ENCODE measurements at regions not wholly inside any gene's neighbourhood (a gene's known extent, or its start where the extent isn't known, plus 50 kb on each side); places are given as distances from the start of the nearest gene placed in this dataset.

DNA sequence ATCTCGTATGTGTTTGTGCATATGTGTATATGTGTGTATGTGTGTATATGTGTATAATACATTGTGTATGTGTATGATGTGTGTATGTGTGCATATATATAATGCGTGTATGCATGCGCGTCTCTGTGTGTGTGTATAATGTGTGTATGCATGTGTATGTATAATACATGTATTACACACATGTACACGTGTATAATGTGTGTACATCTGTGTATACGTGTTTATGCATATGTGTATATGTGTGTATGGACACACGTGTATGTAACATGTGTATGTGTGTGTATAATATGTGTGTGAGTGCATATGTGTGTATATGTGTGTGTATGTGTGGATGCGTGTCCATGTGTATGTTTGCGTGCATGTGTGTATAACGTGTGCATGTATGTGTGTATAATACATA is 433.7 kb upstream of the RBFOX1 start:
- no peak overlapping the region for H3K27ac Mint-ChIP-seq
- H3K27me3 Mint-ChIP-seq (ENCODE audit: low read depth): no peaks in the 10 kb centered on the region
- H3K4me1 Mint-ChIP-seq: no peaks in the 10 kb centered on the region
- TF ChIP-seq, protein P1, sequence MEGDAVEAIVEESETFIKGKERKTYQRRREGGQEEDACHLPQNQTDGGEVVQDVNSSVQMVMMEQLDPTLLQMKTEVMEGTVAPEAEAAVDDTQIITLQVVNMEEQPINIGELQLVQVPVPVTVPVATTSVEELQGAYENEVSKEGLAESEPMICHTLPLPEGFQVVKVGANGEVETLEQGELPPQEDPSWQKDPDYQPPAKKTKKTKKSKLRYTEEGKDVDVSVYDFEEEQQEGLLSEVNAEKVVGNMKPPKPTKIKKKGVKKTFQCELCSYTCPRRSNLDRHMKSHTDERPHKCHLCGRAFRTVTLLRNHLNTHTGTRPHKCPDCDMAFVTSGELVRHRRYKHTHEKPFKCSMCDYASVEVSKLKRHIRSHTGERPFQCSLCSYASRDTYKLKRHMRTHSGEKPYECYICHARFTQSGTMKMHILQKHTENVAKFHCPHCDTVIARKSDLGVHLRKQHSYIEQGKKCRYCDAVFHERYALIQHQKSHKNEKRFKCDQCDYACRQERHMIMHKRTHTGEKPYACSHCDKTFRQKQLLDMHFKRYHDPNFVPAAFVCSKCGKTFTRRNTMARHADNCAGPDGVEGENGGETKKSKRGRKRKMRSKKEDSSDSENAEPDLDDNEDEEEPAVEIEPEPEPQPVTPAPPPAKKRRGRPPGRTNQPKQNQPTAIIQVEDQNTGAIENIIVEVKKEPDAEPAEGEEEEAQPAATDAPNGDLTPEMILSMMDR (IDR thresholded peaks at IDR 0.05; ENCODE audit: unreplicated experiment in 3 of 3): no peak
- no peaks in the 10 kb centered on the region for H3K9me3 Mint-ChIP-seq
- no peaks in the 10 kb centered on the region for H3K36me3 Mint-ChIP-seq (ENCODE audit: low read depth)
- H3K4me3 Mint-ChIP-seq: no peak overlapping the region

DNA sequence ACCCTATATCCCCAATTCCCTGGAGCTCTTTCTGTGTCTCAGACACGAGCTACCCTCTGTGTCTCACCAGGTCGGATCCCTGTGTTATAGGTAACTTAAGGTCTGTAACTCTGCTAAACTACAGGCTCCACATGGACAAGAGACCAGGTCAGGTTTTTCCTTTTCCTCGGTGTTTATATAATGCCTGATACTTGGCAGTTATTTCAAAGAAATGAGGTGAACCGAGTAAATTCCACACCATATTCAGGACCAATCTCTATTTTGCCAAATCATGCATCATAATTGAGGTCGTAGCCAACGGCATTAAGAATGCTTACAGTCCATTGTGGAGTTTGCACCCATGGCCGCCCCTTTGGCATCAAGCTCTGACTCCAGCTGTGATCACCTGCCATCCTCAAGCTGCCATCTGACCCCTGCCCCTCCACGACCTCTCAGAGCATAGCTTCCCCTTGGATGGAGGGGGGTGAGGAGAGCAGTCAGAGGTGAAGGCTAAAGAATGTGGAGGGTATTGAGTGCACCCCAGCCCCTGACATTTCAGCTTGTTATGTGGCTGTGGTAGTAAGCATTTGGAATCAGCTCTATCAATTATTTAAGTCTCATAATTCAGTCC is 434.7 kb upstream of the RBFOX1 start:
- TF ChIP-seq, protein P1 (IDR thresholded peaks at IDR 0.05; ENCODE audit: unreplicated experiment in 3 of 3): no peak
- Mint-ChIP-seq H3K36me3 (ENCODE audit: low read depth) (no peaks in the 10 kb centered on the region), H3K4me3 (no peak overlapping the region), H3K4me1 (peaks cover 2% of the 10 kb centered on the region), H3K9me3 (no peaks in the 10 kb centered on the region), H3K27me3 (ENCODE audit: low read depth) (no peaks in the 10 kb centered on the region), H3K27ac (no peak overlapping the region)

DNA sequence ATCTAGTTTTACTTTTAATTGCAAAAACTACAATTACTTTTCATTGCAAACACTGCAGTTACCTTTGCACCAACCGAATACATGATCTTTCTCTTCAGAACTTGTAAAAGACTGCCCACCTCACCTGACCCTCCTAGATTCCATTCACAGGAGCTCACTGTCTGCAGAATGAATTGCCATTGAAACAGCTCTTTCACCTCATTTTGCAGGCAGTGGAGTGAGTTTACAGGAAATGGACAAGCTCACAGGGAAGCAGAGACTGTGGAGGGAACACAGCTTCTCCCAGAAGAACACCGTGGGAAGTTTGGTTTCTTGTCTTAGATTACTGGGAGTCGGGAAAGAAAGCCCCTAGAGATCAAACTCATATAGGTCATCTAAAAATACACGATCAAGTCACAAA is 439.7 kb upstream of the RBFOX1 start:
- Mint-ChIP-seq H3K9me3 (no peaks in the 10 kb centered on the region), H3K4me3 (peak overlapping the region in 2 of 3 experiments; percentile 18 to 21), H3K4me1 (peaks cover 30% of the 10 kb centered on the region), H3K27me3 (ENCODE audit: low read depth) (no peaks in the 10 kb centered on the region), H3K27ac (peak overlapping the region; percentile 92 to 96 (median 94)), H3K36me3 (ENCODE audit: low read depth) (no peaks in the 10 kb centered on the region)
- TF ChIP-seq, protein P1 (IDR thresholded peaks at IDR 0.05; ENCODE audit: unreplicated experiment in 3 of 3): no peak

DNA sequence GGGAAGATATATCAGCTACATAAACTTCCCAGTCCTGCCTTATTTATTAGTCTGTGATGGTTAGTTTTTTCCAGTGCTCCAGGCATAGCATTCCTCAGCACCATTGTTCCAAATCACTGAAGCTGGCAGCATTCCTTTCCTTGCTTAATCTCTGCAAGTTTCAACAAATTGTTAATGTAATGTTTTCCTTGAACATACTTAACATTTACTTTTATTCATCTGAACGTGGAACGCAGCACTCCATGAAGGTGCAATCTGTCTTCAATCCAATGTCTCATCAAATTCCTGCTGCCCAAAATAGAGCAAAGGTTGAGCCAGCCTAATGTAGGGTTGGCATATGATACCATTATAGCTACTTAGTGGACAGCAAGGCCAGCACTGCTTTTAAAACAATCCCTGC is 441.1 kb upstream of the RBFOX1 start:
- Mint-ChIP-seq H3K27ac (peak overlapping the region; percentile 72 to 96 (median 94)), H3K4me1 (peaks cover 31% of the 10 kb centered on the region), H3K9me3 (no peaks in the 10 kb centered on the region), H3K4me3 (no peak overlapping the region), H3K27me3 (ENCODE audit: low read depth) (no peaks in the 10 kb centered on the region), H3K36me3 (ENCODE audit: low read depth) (no peaks in the 10 kb centered on the region)
- TF ChIP-seq, protein P1 (IDR thresholded peaks at IDR 0.05; ENCODE audit: unreplicated experiment in 3 of 3): no peak

DNA sequence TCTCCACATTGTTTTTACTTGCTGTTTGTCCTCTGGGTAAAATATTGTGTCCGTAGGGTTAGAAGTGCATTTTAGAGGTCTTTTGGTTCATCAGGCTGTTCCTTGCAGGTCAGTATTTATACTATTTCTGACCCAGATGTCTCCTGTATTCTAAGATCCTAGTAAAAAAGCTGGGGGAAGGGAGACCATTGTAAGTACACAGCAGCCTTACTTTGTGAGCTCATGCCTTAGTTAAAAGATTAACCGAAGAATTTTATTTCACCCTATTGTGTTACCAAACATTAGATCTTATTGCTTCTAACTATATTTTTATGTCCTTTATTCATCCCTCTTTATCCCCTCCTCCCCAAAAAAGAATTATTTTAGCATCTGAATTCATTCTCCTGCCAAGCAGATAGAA is 444.1 kb upstream of the RBFOX1 start:
- H3K4me3 Mint-ChIP-seq: no peak overlapping the region
- TF ChIP-seq, protein P1 (IDR thresholded peaks at IDR 0.05; ENCODE audit: unreplicated experiment in 3 of 3): no peak
- H3K4me1 Mint-ChIP-seq: peaks cover 31% of the 10 kb centered on the region
- no peaks in the 10 kb centered on the region for H3K9me3 Mint-ChIP-seq
- peak overlapping the region; percentile 57 to 82 (median 67) for H3K27ac Mint-ChIP-seq
- H3K27me3 Mint-ChIP-seq (ENCODE audit: low read depth): no peaks in the 10 kb centered on the region
- H3K36me3 Mint-ChIP-seq (ENCODE audit: low read depth): no peaks in the 10 kb centered on the region

DNA sequence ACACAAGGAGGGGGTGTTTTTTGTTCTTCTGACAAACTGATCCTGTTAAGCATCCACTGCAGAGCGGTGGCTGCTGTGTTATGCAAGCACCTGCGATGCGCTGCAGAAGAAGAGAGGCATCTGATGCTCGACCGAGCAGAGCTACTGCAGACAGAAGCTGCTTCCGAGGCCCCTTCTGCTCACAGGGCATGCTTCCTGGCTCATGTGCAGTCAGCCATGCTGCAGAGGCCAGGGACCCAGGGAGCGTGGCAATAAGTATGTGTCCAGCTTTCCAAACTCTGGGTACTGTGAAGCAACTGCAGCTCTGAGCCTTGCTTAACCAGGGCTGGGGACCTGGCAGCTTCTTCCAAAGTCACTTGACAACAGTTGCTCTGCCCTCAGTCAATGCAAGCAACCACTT is 448.6 kb upstream of the RBFOX1 start:
- Mint-ChIP-seq H3K27ac (no peak overlapping the region), H3K27me3 (ENCODE audit: low read depth) (peaks cover 3% of the 10 kb centered on the region), H3K4me3 (no peak overlapping the region), H3K9me3 (no peaks in the 10 kb centered on the region), H3K36me3 (ENCODE audit: low read depth) (no peaks in the 10 kb centered on the region), H3K4me1 (peaks cover 11% of the 10 kb centered on the region)
- TF ChIP-seq, protein P1 (IDR thresholded peaks at IDR 0.05; ENCODE audit: unreplicated experiment in 3 of 3): no peak

Measured in nephron (organoid).